C4-2B (cell line): ENCODE measurements at regions not wholly inside any gene's neighbourhood (a gene's known extent, or its start where the extent isn't known, plus 50 kb on each side); places are given as distances from the start of the nearest gene placed in this dataset.

Experiments
- CTCF ChIP-seq: fragments of 450-650 bp; conservative IDR thresholded peaks from 2 replicates; pipeline ENCODE4 v1.5.1; 2017; ENCODE audit warnings: mild to moderate bottlenecking
- ZFX ChIP-seq: fragments of 450-650 bp; IDR thresholded peaks from 2 replicates; pipeline ENCODE4 v1.6.1; 2017

- TF ChIP-seq CTCF (no peak), ZFX (no peak)
These were observed 142.1 kb upstream of the MLN start for GRCh38 chr6:33945931-33946330.
